Astrocyte of the cerebellum (primary cell): ENCODE measurements at regions not wholly inside any gene's neighbourhood (a gene's known extent, or its start where the extent isn't known, plus 50 kb on each side); places are given as distances from the start of the nearest gene placed in this dataset.

Experiments used
- DNase-seq: peaks from one replicate; pipeline ENCODE4 v3.0.0-alpha.2; 2011; ENCODE audit warnings: low read depth
- H3K4me3 ChIP-seq: 2 replicates; pipeline ENCODE4 v1.5.1; 2011; ENCODE audit warnings: mild to moderate bottlenecking, low read depth, low read length, moderate library complexity
- CTCF ChIP-seq: IDR thresholded peaks from 2 replicates; pipeline ENCODE4 v1.5.1; 2012; ENCODE audit warnings: low read length, low read depth, moderate library complexity, mild to moderate bottlenecking; ENCODE audit errors: missing control alignments
- in situ Hi-C: cut with HindIII; loops from 2 replicates; pipeline ENCODE4 v1.10.0; 2017; ENCODE audit warnings: low sequenced_read_pairs

GRCh38 chr9:81397481-81398381 is 291.6 kb downstream of the TLE1 start:
- no peak overlapping the region for H3K4me3 ChIP-seq
- in situ Hi-C loops, result no loop called here
- DNase-seq, result no peak
- TF ChIP-seq CTCF, result no peak

- no peak for DNase-seq
- in situ Hi-C loops, result no loop called here
- no peak for TF ChIP-seq CTCF
- no peak overlapping the region for H3K4me3 ChIP-seq
These were observed 292.8 kb downstream of the TLE1 start for GRCh38 chr9:81396528-81396927.

GRCh38 chr9:81395676-81396054 is 293.7 kb downstream of the TLE1 start:
- DNase-seq, result no peak
- TF ChIP-seq CTCF, result no peak
- H3K4me3 ChIP-seq, result no peak overlapping the region
- in situ Hi-C loops, result no loop called here

- H3K4me3 ChIP-seq, result no peak overlapping the region
- in situ Hi-C loops, result no loop called here
- no peak for TF ChIP-seq CTCF
- DNase-seq, result no peak
These were observed 294.3 kb downstream of the TLE1 start for GRCh38 chr9:81394881-81395675.

GRCh38 chr9:81393985-81394811 is 295.1 kb downstream of the TLE1 start:
- no peak for DNase-seq
- in situ Hi-C loops, result no loop called here
- TF ChIP-seq CTCF, result no peak
- H3K4me3 ChIP-seq, result no peak overlapping the region

- H3K4me3 ChIP-seq, result no peak overlapping the region
- in situ Hi-C loops, result no loop called here
- DNase-seq, result no peak
- TF ChIP-seq CTCF, result no peak
These were observed 297.9 kb downstream of the TLE1 start for GRCh38 chr9:81391457-81391825.
